Tibial nerve (tissue), 4 donors: ENCODE measurements at regions not wholly inside any gene's neighbourhood (a gene's known extent, or its start where the extent isn't known, plus 50 kb on each side); places are given as distances from the start of the nearest gene placed in this dataset.

Experiments used
- DNase-seq, 2 donors: peaks; one replicate each; pipeline ENCODE4 v3.0.0-alpha.2; 2019; ENCODE audit warnings: low spot score in 2 of 2
- H3K27ac ChIP-seq, 4 donors: fragments of 200-600 bp; sonication (generic) in 3 of 4; one replicate each; pipeline ENCODE4 v1.5.1; 2017 to 2019; ENCODE audit warnings: mild to moderate bottlenecking in 1 of 4
- H3K27me3 ChIP-seq, 2 donors: fragments of 200-600 bp; sonication (generic) in 1 of 2; one replicate each; pipeline versions ENCODE4 v1.5.1 to v1.6.0; 2017 to 2019
- H3K36me3 ChIP-seq, 3 donors: fragments of 200-600 bp; sonication (generic); one replicate each; pipeline ENCODE4 v1.5.1; 2018 to 2019
- H3K4me1 ChIP-seq, 4 donors: fragments of 200-600 bp; sonication (generic) in 3 of 4; one replicate each; pipeline ENCODE4 v1.5.1; 2017 to 2019
- H3K4me3 ChIP-seq, 4 donors: fragments of 200-600 bp; sonication (generic) in 3 of 4; one replicate each; pipeline ENCODE4 v1.5.1; 2017 to 2019; ENCODE audit warnings: mild to moderate bottlenecking in 1 of 4, moderate library complexity in 1 of 4
- H3K9me3 ChIP-seq, 4 donors: fragments of 200-600 bp; sonication (generic) in 3 of 4; one replicate each; pipeline ENCODE4 v1.5.1; 2017 to 2019
- CTCF ChIP-seq, 5 experiments: fragments of 200-600 bp in 3 of 5; fragments of 450-650 bp in 2 of 5; sonication (generic) in 3 of 5; IDR thresholded peaks; one replicate each; pipeline ENCODE4 v1.5.1; 2016 to 2019; ENCODE audit warnings: antibody characterized with exemption in 5 of 5, mild to moderate bottlenecking in 3 of 5, moderate library complexity in 2 of 5
- EP300 ChIP-seq, 2 donors: sonication (generic); formaldehyde crosslinking; IDR thresholded peaks; one replicate each; pipeline ENCODE4 v1.6.1; 2017; ENCODE audit warnings: antibody characterized with exemption in 2 of 2, mild to moderate bottlenecking in 1 of 2
- POLR2A ChIP-seq, 2 donors: fragments of 450-650 bp; IDR thresholded peaks; one replicate each; pipeline ENCODE4 v1.6.1; 2017; ENCODE audit warnings: antibody characterized with exemption in 2 of 2, mild to moderate bottlenecking in 2 of 2, moderate library complexity in 2 of 2
- WGBS, 2 donors: methylation state at CpG; one replicate each; pipeline ENCODE4 v1.1.5; 2018; 5-methylcytosine and 5-hydroxymethylcytosine counted together

GRCh38 chr15:38061856-38062649 lies 127.6 kb downstream of the TMCO5A start:
- H3K4me1 ChIP-seq: peaks cover 0 to 15% (median 6%) of the 10 kb centered on the region in 4 donors
- H3K9me3 ChIP-seq: no peaks in the 10 kb centered on the region
- TF ChIP-seq EP300 (IDR thresholded peaks at IDR 0.05) (no peak), POLR2A (IDR thresholded peaks at IDR 0.05) (no peak), CTCF (IDR thresholded peaks at IDR 0.05) (no peak)
- 51 to 52% methylated on average over 6 of the region's 6 CpGs for WGBS, 2 donors
- no peak for DNase-seq
- H3K27me3 ChIP-seq: no peaks in the 10 kb centered on the region
- no peak overlapping the region for H3K4me3 ChIP-seq
- no peaks in the 10 kb centered on the region for H3K36me3 ChIP-seq
- peak overlapping the region in 1 of 4 donors; percentile 29 for H3K27ac ChIP-seq

- H3K4me1 ChIP-seq: peaks cover 0 to 15% (median 6%) of the 10 kb centered on the region in 4 donors
- no peak overlapping the region for H3K4me3 ChIP-seq
- no peaks in the 10 kb centered on the region for H3K9me3 ChIP-seq
- no peak for DNase-seq
- no peak for TF ChIP-seq CTCF (IDR thresholded peaks at IDR 0.05)
- no peak for TF ChIP-seq POLR2A (IDR thresholded peaks at IDR 0.05)
- TF ChIP-seq EP300 (IDR thresholded peaks at IDR 0.05): no peak
- no peaks in the 10 kb centered on the region for H3K36me3 ChIP-seq
- WGBS, 2 donors: 51 to 56% methylated on average over 7 of the region's 7 CpGs
- H3K27me3 ChIP-seq: no peaks in the 10 kb centered on the region
- H3K27ac ChIP-seq: peak overlapping the region in 1 of 4 donors; percentile 29
Measured at GRCh38 chr15:38062696-38063095, 128.3 kb downstream of the TMCO5A start.

- TF ChIP-seq POLR2A (IDR thresholded peaks at IDR 0.05): no peak
- TF ChIP-seq EP300 (IDR thresholded peaks at IDR 0.05): no peak
- no peak for TF ChIP-seq CTCF (IDR thresholded peaks at IDR 0.05)
- 62 to 64% methylated on average over 5 of the region's 5 CpGs for WGBS, 2 donors
- Histone ChIP-seq H3K9me3 (no peaks in the 10 kb centered on the region), H3K4me3 (no peak overlapping the region), H3K27me3 (no peaks in the 10 kb centered on the region), H3K27ac (no peak overlapping the region), H3K4me1 (peaks cover 0 to 28% (median 15%) of the 10 kb centered on the region in 4 donors), H3K36me3 (no peaks in the 10 kb centered on the region)
- DNase-seq: no peak
Measured at GRCh38 chr15:38065721-38066345, 131.4 kb downstream of the TMCO5A start.

GRCh38 chr15:38066612-38067011 lies 132.2 kb downstream of the TMCO5A start:
- no peaks in the 10 kb centered on the region for H3K27me3 ChIP-seq
- H3K27ac ChIP-seq: no peak overlapping the region
- H3K9me3 ChIP-seq: no peaks in the 10 kb centered on the region
- H3K4me1 ChIP-seq: peaks cover 0 to 32% (median 15%) of the 10 kb centered on the region in 4 donors
- H3K4me3 ChIP-seq: no peak overlapping the region
- no peak for TF ChIP-seq POLR2A (IDR thresholded peaks at IDR 0.05)
- no peak for TF ChIP-seq CTCF (IDR thresholded peaks at IDR 0.05)
- TF ChIP-seq EP300 (IDR thresholded peaks at IDR 0.05): no peak
- no peaks in the 10 kb centered on the region for H3K36me3 ChIP-seq
- WGBS, 2 donors: 85 to 91% methylated on average over 3 of the region's 3 CpGs
- no peak for DNase-seq
